Naive thymus-derived CD8-positive, alpha-beta T cell (primary cell): ENCODE measurements at regions not wholly inside any gene's neighbourhood (a gene's known extent, or its start where the extent isn't known, plus 50 kb on each side); places are given as distances from the start of the nearest gene placed in this dataset.
"Not testable (repeated sequence)": the region's sequence is repeated elsewhere in the genome, so short reads cannot be mapped to it uniquely, and the experiment has no call there.

Experiments
- ATAC-seq, 2 donors: fragments of 150-1000 bp; cut with Tn5 transposase in 1 of 2; sonication (Bioruptor Pico), chemical (Tn5 transposase) in 1 of 2; 1 replicate in 1 of 2; 2 replicates in 1 of 2; pipeline ENCODE4 v1.10.0; 2021; ENCODE audit warnings: mild to moderate bottlenecking in 2 of 2, moderate library complexity in 2 of 2
- POLR2A ChIA-PET: fragments of 350-600 bp; sonication (Branson Sonifier 250); formaldehyde crosslinking; loops from one replicate; lab custom pipeline; 2021; ENCODE audit warnings: antibody characterized with exemption; lab: Charles Lee
- DNase-seq, 10 donors: peaks; one replicate each; pipeline versions ENCODE4 v3.0.0 to v3.0.0-alpha.2; 2020 to 2022
- H3K27ac Mint-ChIP-seq, 10 donors: one replicate each; pipeline ENCODE4 v1.8.0; 2020 to 2022; ENCODE audit warnings: mild to moderate bottlenecking in 10 of 10, mixed read lengths in 10 of 10, moderate library complexity in 4 of 10, inconsistent platforms in 1 of 10
- H3K27me3 Mint-ChIP-seq, 5 donors: one replicate each; pipeline ENCODE4 v1.8.0; 2021 to 2022; ENCODE audit warnings: mixed read lengths in 5 of 5
- H3K36me3 Mint-ChIP-seq, 3 donors: one replicate each; pipeline ENCODE4 v1.8.0; 2020 to 2022; ENCODE audit warnings: mixed read lengths in 3 of 3, mild to moderate bottlenecking in 2 of 3, inconsistent platforms in 1 of 3
- H3K4me1 Mint-ChIP-seq, 4 donors: one replicate each; pipeline ENCODE4 v1.8.0; 2021 to 2022; ENCODE audit warnings: mixed read lengths in 4 of 4
- H3K4me3 Mint-ChIP-seq, 10 donors: one replicate each; pipeline ENCODE4 v1.8.0; 2020 to 2022; ENCODE audit warnings: mild to moderate bottlenecking in 10 of 10, mixed read lengths in 10 of 10, moderate library complexity in 6 of 10, inconsistent platforms in 1 of 10
- H3K9me3 Mint-ChIP-seq, 9 donors: one replicate each; pipeline ENCODE4 v1.8.0; 2020 to 2022; ENCODE audit warnings: mixed read lengths in 9 of 9, mild to moderate bottlenecking in 3 of 9, inconsistent platforms in 1 of 9, moderate library complexity in 1 of 9

DNA sequence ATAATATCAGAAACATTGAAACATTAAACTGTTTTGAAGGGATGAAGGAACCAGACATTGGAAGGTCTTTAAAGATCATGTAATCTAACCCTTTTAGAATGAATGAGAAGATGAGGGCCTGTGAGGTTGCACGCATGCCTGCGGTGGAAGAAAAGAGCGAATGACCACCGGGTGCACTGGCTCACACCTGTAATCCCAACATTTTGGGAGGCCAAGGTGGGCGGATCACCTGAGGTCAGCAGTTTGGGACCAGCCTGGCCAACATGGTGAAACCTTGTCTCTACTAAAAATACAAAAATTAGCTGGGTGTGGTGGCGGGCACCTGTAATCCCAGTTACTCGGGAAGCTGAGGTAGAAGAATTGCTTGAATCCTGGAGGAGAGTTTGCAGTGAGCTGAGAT, 242.3 kb upstream of the CDH12 start:
- ATAC-seq, DNase-seq, H3K4me1 Mint-ChIP-seq, H3K27ac Mint-ChIP-seq, H3K27me3 Mint-ChIP-seq, POLR2A ChIA-PET, H3K4me3 Mint-ChIP-seq, H3K36me3 Mint-ChIP-seq: not testable (repeated sequence)
- peaks cover 0 to 23% (median 3%) of the 10 kb centered on the region in 9 donors for H3K9me3 Mint-ChIP-seq

DNA sequence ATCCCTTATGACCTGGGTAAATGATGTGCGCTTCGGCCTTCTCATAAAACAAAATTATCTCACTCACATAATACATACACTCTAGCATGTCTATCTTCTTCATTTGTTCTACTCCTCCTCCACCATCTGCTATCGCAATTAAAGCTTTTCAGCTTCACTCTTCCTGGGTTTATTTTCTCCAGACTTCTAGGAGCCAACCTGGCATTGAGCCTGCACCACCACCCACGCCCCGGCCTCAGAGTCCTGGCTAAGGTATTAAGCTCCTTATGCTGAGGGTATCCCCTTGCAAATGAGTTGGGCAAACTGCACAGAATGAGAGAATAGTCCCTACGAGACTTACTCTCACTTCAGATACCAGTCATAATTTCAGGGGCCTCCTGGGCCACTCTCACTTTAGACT, 236.1 kb upstream of the CDH12 start:
- Mint-ChIP-seq H3K9me3 (peaks cover 0 to 15% (median 8%) of the 10 kb centered on the region in 9 donors), H3K4me3 (no peak overlapping the region), H3K27me3 (no peaks in the 10 kb centered on the region), H3K4me1 (no peaks in the 10 kb centered on the region), H3K27ac (no peak overlapping the region), H3K36me3 (no peaks in the 10 kb centered on the region)
- POLR2A ChIA-PET = no interaction called here
- no peak for ATAC-seq
- no peak for DNase-seq

DNA sequence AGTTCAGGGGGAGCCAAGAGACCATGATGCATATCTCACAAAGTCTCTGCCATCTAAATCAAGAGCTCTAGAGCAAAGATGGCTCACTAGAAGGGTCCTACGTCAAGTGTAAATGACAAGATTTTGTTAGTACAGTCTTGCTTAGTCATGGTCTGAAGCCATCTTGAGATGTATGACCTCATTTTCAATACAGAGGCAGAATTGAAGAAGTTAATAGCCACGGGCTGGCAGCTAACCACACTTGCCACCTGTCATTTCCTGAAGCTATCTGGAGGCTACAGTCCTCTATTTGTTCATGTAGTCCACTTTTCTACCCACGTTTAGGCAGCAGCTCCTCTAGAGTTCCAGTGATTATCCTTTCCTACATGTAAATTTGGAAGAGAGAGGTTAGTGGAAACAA, 231.7 kb upstream of the CDH12 start:
- Mint-ChIP-seq H3K36me3 (no peaks in the 10 kb centered on the region), H3K4me3 (no peak overlapping the region), H3K4me1 (no peaks in the 10 kb centered on the region), H3K27me3 (no peaks in the 10 kb centered on the region), H3K9me3 (peaks cover 0 to 22% (median 7%) of the 10 kb centered on the region in 9 donors), H3K27ac (no peak overlapping the region)
- DNase-seq (no peak), ATAC-seq (no peak)
- POLR2A ChIA-PET = no interaction called here

- no peaks in the 10 kb centered on the region for H3K4me1 Mint-ChIP-seq
- H3K27me3 Mint-ChIP-seq = no peaks in the 10 kb centered on the region
- H3K9me3 Mint-ChIP-seq = peaks cover 0 to 12% (median 0%) of the 10 kb centered on the region in 9 donors
- no peak overlapping the region for H3K27ac Mint-ChIP-seq
- POLR2A ChIA-PET = no interaction called here
- ATAC-seq (no peak), DNase-seq (no peak)
- no peak overlapping the region for H3K4me3 Mint-ChIP-seq
- no peaks in the 10 kb centered on the region for H3K36me3 Mint-ChIP-seq
Measured at GRCh38 chr5:23072179-23072578, 219.0 kb upstream of the CDH12 start.

DNA sequence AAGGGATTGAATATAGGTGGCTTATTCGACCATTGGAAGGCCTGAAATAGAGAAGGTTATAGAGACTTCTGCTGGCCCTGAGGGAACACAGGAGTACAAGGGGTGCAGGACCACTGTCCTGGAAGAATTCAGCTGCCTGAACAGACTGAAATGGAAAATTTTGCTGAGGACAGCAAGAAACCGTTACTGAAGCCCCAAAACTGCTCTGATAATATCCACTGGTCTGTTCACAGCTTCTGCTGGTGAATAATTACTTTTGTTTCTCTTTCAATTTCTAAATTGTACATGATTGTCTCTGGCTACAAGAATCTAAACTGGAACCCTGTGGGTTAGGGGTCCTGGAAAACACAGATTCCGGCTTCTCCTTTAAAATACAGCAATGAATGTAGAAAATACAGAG, 218.5 kb upstream of the CDH12 start:
- no peak overlapping the region for H3K4me3 Mint-ChIP-seq
- peaks cover 0 to 10% (median 1%) of the 10 kb centered on the region in 9 donors for H3K9me3 Mint-ChIP-seq
- POLR2A ChIA-PET = no interaction called here
- no peak overlapping the region for H3K27ac Mint-ChIP-seq
- ATAC-seq (no peak), DNase-seq (no peak)
- H3K36me3 Mint-ChIP-seq = no peaks in the 10 kb centered on the region
- H3K4me1 Mint-ChIP-seq = no peaks in the 10 kb centered on the region
- no peaks in the 10 kb centered on the region for H3K27me3 Mint-ChIP-seq

GRCh38 chr5:23064710-23065109, 211.6 kb upstream of the CDH12 start:
- peaks cover 0 to 1% (median 0%) of the 10 kb centered on the region in 5 donors for H3K27me3 Mint-ChIP-seq
- POLR2A ChIA-PET = no interaction called here
- no peak overlapping the region for H3K27ac Mint-ChIP-seq
- no peaks in the 10 kb centered on the region for H3K36me3 Mint-ChIP-seq
- DNase-seq = no peak
- H3K4me1 Mint-ChIP-seq = no peaks in the 10 kb centered on the region
- H3K9me3 Mint-ChIP-seq = peaks cover 0 to 12% (median 5%) of the 10 kb centered on the region in 9 donors
- H3K4me3 Mint-ChIP-seq = no peak overlapping the region
- no peak for ATAC-seq

GRCh38 chr5:23053846-23054245, 200.7 kb upstream of the CDH12 start:
- H3K4me1 Mint-ChIP-seq = peaks cover 0 to 2% (median 0%) of the 10 kb centered on the region in 4 donors
- peaks cover 0 to 18% (median 2%) of the 10 kb centered on the region in 9 donors for H3K9me3 Mint-ChIP-seq
- no peaks in the 10 kb centered on the region for H3K27me3 Mint-ChIP-seq
- POLR2A ChIA-PET = no interaction called here
- no peaks in the 10 kb centered on the region for H3K36me3 Mint-ChIP-seq
- H3K27ac Mint-ChIP-seq = no peak overlapping the region
- no peak overlapping the region for H3K4me3 Mint-ChIP-seq
- DNase-seq = no peak
- no peak for ATAC-seq

DNA sequence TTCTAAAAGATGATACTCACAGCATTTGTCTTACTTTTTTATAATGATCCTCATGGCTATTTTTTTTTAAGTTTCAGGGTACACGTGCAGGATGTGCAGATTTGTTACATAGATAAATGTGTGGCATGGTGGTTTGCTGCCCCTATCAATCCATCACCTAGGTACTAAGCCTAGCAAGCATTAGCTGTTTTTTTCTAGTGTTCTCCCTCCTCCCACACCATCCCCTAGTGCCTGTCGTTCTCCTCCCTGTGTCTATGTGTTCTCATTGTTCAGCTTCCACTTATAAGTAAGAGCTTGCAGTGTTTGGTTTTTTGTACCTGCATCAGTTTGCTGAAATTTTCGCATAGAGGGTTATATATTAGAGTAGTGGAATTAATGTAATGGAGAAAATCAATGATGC, 189.1 kb upstream of the CDH12 start:
- DNase-seq (no peak), ATAC-seq (no peak)
- Mint-ChIP-seq H3K4me3 (no peak overlapping the region), H3K27me3 (no peaks in the 10 kb centered on the region), H3K4me1 (peaks cover 0 to 1% (median 0%) of the 10 kb centered on the region in 4 donors), H3K36me3 (no peaks in the 10 kb centered on the region), H3K9me3 (peaks cover 0 to 27% (median 3%) of the 10 kb centered on the region in 9 donors), H3K27ac (no peak overlapping the region)
- POLR2A ChIA-PET = no interaction called here

- no peak for DNase-seq
- Mint-ChIP-seq H3K27me3 (no peaks in the 10 kb centered on the region), H3K36me3 (no peaks in the 10 kb centered on the region), H3K9me3 (peaks cover 0 to 16% (median 2%) of the 10 kb centered on the region in 9 donors), H3K4me1 (peaks cover 0 to 3% (median 0%) of the 10 kb centered on the region in 4 donors), H3K27ac (no peak overlapping the region), H3K4me3 (no peak overlapping the region)
- POLR2A ChIA-PET = no interaction called here
- ATAC-seq = no peak
Measured at GRCh38 chr5:23035555-23036090, 182.5 kb upstream of the CDH12 start.

- no peak overlapping the region for H3K4me3 Mint-ChIP-seq
- H3K9me3 Mint-ChIP-seq = peaks cover 0 to 12% (median 2%) of the 10 kb centered on the region in 9 donors
- H3K27ac Mint-ChIP-seq = no peak overlapping the region
- DNase-seq = no peak
- no peaks in the 10 kb centered on the region for H3K36me3 Mint-ChIP-seq
- H3K4me1 Mint-ChIP-seq = peaks cover 0 to 3% (median 0%) of the 10 kb centered on the region in 4 donors
- ATAC-seq = no peak
- H3K27me3 Mint-ChIP-seq = no peaks in the 10 kb centered on the region
- POLR2A ChIA-PET = no interaction called here
Measured at GRCh38 chr5:23033864-23034263, 180.7 kb upstream of the CDH12 start.

GRCh38 chr5:23029290-23029689, 176.1 kb upstream of the CDH12 start:
- no peak overlapping the region for H3K4me3 Mint-ChIP-seq
- H3K9me3 Mint-ChIP-seq = peaks cover 0 to 10% (median 1%) of the 10 kb centered on the region in 9 donors
- no peak for DNase-seq
- no peaks in the 10 kb centered on the region for H3K4me1 Mint-ChIP-seq
- ATAC-seq = no peak
- no peak overlapping the region for H3K27ac Mint-ChIP-seq
- H3K36me3 Mint-ChIP-seq = no peaks in the 10 kb centered on the region
- H3K27me3 Mint-ChIP-seq = no peaks in the 10 kb centered on the region
- POLR2A ChIA-PET = no interaction called here

DNA sequence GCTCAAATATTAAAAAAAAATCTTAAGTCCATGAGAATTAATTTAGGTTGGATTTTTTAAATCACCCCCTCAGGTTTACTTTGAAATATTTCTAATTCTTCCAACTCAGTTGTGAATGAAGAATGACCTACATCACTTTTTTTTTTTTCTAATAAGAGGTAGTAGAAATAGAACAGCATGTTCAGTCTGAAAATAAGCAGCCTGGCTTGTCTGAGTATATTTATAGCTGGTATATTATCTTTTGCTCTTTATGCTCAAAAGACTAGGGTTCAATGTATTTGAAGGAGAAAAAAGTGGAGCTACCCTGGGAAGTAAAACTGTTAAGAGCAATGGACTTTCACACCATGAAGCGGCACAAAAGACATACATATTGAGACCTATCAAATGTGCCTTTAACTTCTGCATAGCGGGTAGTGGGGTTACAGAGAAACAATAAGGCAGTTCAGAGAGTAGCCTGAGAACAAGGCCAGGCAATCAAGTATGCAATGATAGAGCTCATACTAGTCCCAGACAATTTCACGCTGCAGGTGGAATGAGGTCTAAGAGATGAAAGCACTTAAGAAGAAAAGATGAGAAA, 175.4 kb upstream of the CDH12 start:
- Mint-ChIP-seq H3K9me3 (peaks cover 0 to 10% (median 2%) of the 10 kb centered on the region in 9 donors), H3K4me3 (no peak overlapping the region), H3K4me1 (no peaks in the 10 kb centered on the region), H3K36me3 (no peaks in the 10 kb centered on the region), H3K27me3 (no peaks in the 10 kb centered on the region), H3K27ac (no peak overlapping the region)
- POLR2A ChIA-PET = no interaction called here
- DNase-seq = no peak
- ATAC-seq = no peak

- Mint-ChIP-seq H3K27me3 (no peaks in the 10 kb centered on the region), H3K4me3 (no peak overlapping the region), H3K9me3 (peaks cover 0 to 16% (median 2%) of the 10 kb centered on the region in 9 donors), H3K4me1 (no peaks in the 10 kb centered on the region), H3K36me3 (no peaks in the 10 kb centered on the region), H3K27ac (no peak overlapping the region)
- no peak for ATAC-seq
- POLR2A ChIA-PET = no interaction called here
- no peak for DNase-seq
Measured at GRCh38 chr5:23027830-23028229, 174.7 kb upstream of the CDH12 start.

GRCh38 chr5:23027331-23027730, 174.2 kb upstream of the CDH12 start:
- Mint-ChIP-seq H3K27ac (no peak overlapping the region), H3K4me1 (no peaks in the 10 kb centered on the region), H3K27me3 (no peaks in the 10 kb centered on the region), H3K36me3 (no peaks in the 10 kb centered on the region), H3K4me3 (no peak overlapping the region), H3K9me3 (peaks cover 0 to 17% (median 2%) of the 10 kb centered on the region in 9 donors)
- ATAC-seq (no peak), DNase-seq (no peak)
- POLR2A ChIA-PET = no interaction called here
